GM12878 (cell line): ENCODE measurements at regions not wholly inside any gene's neighbourhood (a gene's known extent, or its start where the extent isn't known, plus 50 kb on each side); places are given as distances from the start of the nearest gene placed in this dataset.

Source experiments
- ATAC-seq: fragments of 200-7000 bp; cut with Tn5 transposase; 3 replicates; pipeline ENCODE4 v1.9.1; 2020; ENCODE audit warnings: mild to moderate bottlenecking, moderate library complexity
- BruUV-seq: library from RNA; stranded (reverse); fragments of 400-500 nt; replicated peaks from 2 replicates; lab custom pipeline; 2021; lab: Mats Ljungman, UMichigan
- CTCF ChIA-PET: fragments of 300-600 bp; sonication (Branson Sonifier 250); formaldehyde crosslinking; extraction: SDS; loops from one replicate; lab custom pipeline; 2021; ENCODE audit warnings: inconsistent platforms; lab: Yijun Ruan, JAX
- POLR2A ChIA-PET: fragments of 350-600 bp; formaldehyde crosslinking; extraction: SDS; loops from one replicate; lab custom pipeline; 2021; ENCODE audit warnings: inconsistent platforms; lab: Charles Lee
- RAD21 ChIA-PET: fragments of 300-600 bp; sonication (Branson Sonifier 250); formaldehyde crosslinking; loops from one replicate; lab custom pipeline; 2023; ENCODE audit warnings: antibody characterized with exemption; ENCODE audit not compliant: unreplicated experiment; lab: Charles Lee
- SMC1A ChIA-PET: fragments of 300-600 bp; sonication (Branson Sonifier 250); formaldehyde crosslinking; loops from one replicate; lab custom pipeline; 2023; ENCODE audit not compliant: unreplicated experiment, uncharacterized antibody; lab: Charles Lee
- DNase-seq: peaks from one replicate; pipeline ENCODE4 v3.0.0-alpha.2; 2011; ENCODE audit warnings: low read depth, low spot score
- FAIRE-seq: peaks from 3 replicates; lab custom pipeline; 2011; peaks lifted over from hg19 to GRCh38; lab: Jason Lieb, UNC
- H2AFZ ChIP-seq: 2 replicates; pipeline ENCODE4 v1.6.0; 2011; ENCODE audit warnings: low read depth, low read length, control low read depth; ENCODE audit not compliant: control insufficient read depth
- H3K27ac ChIP-seq: 2 replicates; pipeline ENCODE4 v1.5.1; 2011; ENCODE audit warnings: control low read depth; ENCODE audit not compliant: control insufficient read depth, insufficient read depth
- H3K27me3 ChIP-seq, 2 experiments: replicated peaks in 1 of 2; 2 replicates each; pipeline versions ENCODE4 v1.6.0 to v1.6.1; 2011; ENCODE audit warnings: low read length in 1 of 2; ENCODE audit not compliant: control insufficient read depth in 2 of 2, insufficient read depth in 2 of 2
- H3K36me3 ChIP-seq, 2 experiments: 2 replicates each; pipeline ENCODE4 v1.5.1; 2011; ENCODE audit warnings: low read length in 1 of 2; ENCODE audit not compliant: control insufficient read depth in 2 of 2, insufficient read depth in 2 of 2
- H3K4me1 ChIP-seq: 2 replicates; pipeline ENCODE4 v1.6.1; 2011; ENCODE audit warnings: mild to moderate bottlenecking, low read length, moderate library complexity, mixed read lengths; ENCODE audit not compliant: control insufficient read depth, insufficient read depth
- H3K4me2 ChIP-seq: 2 replicates; pipeline ENCODE4 v1.6.0; 2011; ENCODE audit warnings: control low read depth; ENCODE audit not compliant: control insufficient read depth, insufficient read depth
- H3K4me3 ChIP-seq: fragments of 200-600 bp; sonication (generic); 2 replicates; pipeline ENCODE4 v1.5.1; 2016
- H3K79me2 ChIP-seq: 2 replicates; pipeline ENCODE4 v1.6.0; 2011; ENCODE audit warnings: low read length; ENCODE audit not compliant: control insufficient read depth, insufficient read depth
- H3K9ac ChIP-seq: 2 replicates; pipeline ENCODE4 v1.8.0; 2011; ENCODE audit warnings: low read length, control low read depth, mixed read lengths; ENCODE audit not compliant: control insufficient read depth, insufficient read depth
- H3K9me3 ChIP-seq: replicated peaks from 3 replicates; pipeline ENCODE4 v1.5.1; 2011; ENCODE audit warnings: mild to moderate bottlenecking, low read length; ENCODE audit not compliant: control insufficient read depth, insufficient read depth
- H4K20me1 ChIP-seq: 2 replicates; pipeline ENCODE4 v1.6.0; 2011; ENCODE audit not compliant: control insufficient read depth, insufficient read depth
- IRF3 ChIP-seq: fragments of 450-650 bp; IDR thresholded peaks from 2 replicates; pipeline ENCODE4 v1.6.1; 2014; ENCODE audit warnings: mild to moderate bottlenecking
- JUND ChIP-seq: IDR thresholded peaks from 2 replicates; pipeline ENCODE4 v1.6.1; 2012; ENCODE audit warnings: low read depth, mild to moderate bottlenecking, low read length, improper control_type of control experiment, moderate library complexity
- LARP7 ChIP-seq: fragments of 450-650 bp; IDR thresholded peaks from 2 replicates; pipeline ENCODE4 v1.6.1; 2017; ENCODE audit warnings: mild to moderate bottlenecking
- ZNF687 ChIP-seq: fragments of 450-650 bp; IDR thresholded peaks from 2 replicates; pipeline ENCODE4 v1.6.1; 2017; ENCODE audit warnings: mild to moderate bottlenecking, moderate library complexity
- WGBS: methylation state at CpG from one replicate; pipeline ENCODE4 v1.1.6; 2016; ENCODE audit warnings: low lambda C conversion rate; ENCODE audit not compliant: insufficient replicate concordance, insufficient coverage; ENCODE audit errors: missing lambda C conversion rate; 5-methylcytosine and 5-hydroxymethylcytosine counted together
- in situ Hi-C: fragments of 300-500 bp; cut with MboI; formaldehyde crosslinking; loops from 9 replicates; pipeline ENCODE4 v1.14.3; 2018; ENCODE audit warnings: mixed read lengths
- intact Hi-C: fragments of 100-400 bp; cut with micrococcal nuclease; formaldehyde crosslinking; loops from one replicate; pipeline ENCODE4 v1.14.2; 2022; ENCODE audit not compliant: unreplicated experiment
- TF ChIP-seq, protein P1 (sequence below): fragments of 450-650 bp; IDR thresholded peaks from 2 replicates; pipeline ENCODE4 v1.6.1; 2017; ENCODE audit warnings: mild to moderate bottlenecking, moderate library complexity

DNA sequence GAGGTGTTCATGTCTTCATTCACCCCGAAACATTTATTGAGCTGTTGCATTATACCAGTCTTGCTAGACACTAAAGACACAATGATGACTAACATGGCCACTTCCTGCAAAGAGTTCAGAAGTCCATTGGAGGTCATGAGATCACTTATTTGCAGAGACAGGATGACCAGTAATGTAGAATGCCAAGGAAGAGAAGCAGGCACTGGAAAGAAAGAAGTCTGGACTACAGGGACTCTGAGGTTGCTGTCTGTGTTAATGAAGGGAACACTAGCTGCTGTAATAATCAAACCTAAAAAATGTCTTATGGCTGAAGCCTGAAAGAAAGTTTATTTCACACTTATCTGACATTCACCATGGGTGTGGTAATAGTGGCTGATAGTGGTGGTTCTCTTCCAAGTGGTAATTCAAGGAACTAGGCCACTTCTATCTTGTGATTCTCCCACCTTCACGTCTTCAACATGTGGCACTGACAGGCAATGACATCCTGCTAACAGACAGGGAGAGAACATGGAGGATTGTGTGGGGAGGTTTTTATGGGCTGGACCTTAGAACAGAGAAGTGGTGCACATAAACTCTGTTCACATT is 89.2 kb upstream of the MKLN1 start:
- DNase-seq = no peak
- ChIA-PET SMC1A (interaction anchor here (0.7 to 1.3 kb wide), 5 partner anchors 11 to 75 kb away, joined by 3 to 5 read pairs (median 4); no protein-coding TSS in a partner anchor), POLR2A (no interaction called here), RAD21 (interaction anchor here (0.6 kb wide), 1 partner anchor 132 kb away, joined by 4 read pairs; no protein-coding TSS in a partner anchor), CTCF (no interaction called here)
- Histone ChIP-seq H3K36me3 (no peaks in the 10 kb centered on the region), H3K4me3 (no peak overlapping the region), H3K9ac (no peak overlapping the region), H2AFZ (no peak overlapping the region), H4K20me1 (no peaks in the 10 kb centered on the region), H3K79me2 (no peaks in the 10 kb centered on the region), H3K27ac (no peak overlapping the region), H3K4me2 (no peak overlapping the region), H3K4me1 (no peaks in the 10 kb centered on the region), H3K27me3 (no peaks in the 10 kb centered on the region), H3K9me3 (no peaks in the 10 kb centered on the region)
- no peak for FAIRE-seq
- in situ Hi-C loops = no loop called here
- no peak for TF ChIP-seq LARP7
- TF ChIP-seq IRF3 = no peak
- TF ChIP-seq, protein P1, sequence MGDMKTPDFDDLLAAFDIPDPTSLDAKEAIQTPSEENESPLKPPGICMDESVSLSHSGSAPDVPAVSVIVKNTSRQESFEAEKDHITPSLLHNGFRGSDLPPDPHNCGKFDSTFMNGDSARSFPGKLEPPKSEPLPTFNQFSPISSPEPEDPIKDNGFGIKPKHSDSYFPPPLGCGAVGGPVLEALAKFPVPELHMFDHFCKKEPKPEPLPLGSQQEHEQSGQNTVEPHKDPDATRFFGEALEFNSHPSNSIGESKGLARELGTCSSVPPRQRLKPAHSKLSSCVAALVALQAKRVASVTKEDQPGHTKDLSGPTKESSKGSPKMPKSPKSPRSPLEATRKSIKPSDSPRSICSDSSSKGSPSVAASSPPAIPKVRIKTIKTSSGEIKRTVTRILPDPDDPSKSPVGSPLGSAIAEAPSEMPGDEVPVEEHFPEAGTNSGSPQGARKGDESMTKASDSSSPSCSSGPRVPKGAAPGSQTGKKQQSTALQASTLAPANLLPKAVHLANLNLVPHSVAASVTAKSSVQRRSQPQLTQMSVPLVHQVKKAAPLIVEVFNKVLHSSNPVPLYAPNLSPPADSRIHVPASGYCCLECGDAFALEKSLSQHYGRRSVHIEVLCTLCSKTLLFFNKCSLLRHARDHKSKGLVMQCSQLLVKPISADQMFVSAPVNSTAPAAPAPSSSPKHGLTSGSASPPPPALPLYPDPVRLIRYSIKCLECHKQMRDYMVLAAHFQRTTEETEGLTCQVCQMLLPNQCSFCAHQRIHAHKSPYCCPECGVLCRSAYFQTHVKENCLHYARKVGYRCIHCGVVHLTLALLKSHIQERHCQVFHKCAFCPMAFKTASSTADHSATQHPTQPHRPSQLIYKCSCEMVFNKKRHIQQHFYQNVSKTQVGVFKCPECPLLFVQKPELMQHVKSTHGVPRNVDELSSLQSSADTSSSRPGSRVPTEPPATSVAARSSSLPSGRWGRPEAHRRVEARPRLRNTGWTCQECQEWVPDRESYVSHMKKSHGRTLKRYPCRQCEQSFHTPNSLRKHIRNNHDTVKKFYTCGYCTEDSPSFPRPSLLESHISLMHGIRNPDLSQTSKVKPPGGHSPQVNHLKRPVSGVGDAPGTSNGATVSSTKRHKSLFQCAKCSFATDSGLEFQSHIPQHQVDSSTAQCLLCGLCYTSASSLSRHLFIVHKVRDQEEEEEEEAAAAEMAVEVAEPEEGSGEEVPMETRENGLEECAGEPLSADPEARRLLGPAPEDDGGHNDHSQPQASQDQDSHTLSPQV = no peak
- TF ChIP-seq JUND = no peak
- TF ChIP-seq ZNF687 = no peak
- peak; percentile 19; the same call in 1 of the 3 replicates for ATAC-seq
- intact Hi-C loops = no loop called here
- 97% methylated on average over 2 of the region's 2 CpGs for WGBS
- no TSS peak for BruUV-seq
